HG02970 (cell line): ENCODE measurements at regions not wholly inside any gene's neighbourhood (a gene's known extent, or its start where the extent isn't known, plus 50 kb on each side); places are given as distances from the start of the nearest gene placed in this dataset.
A peak's percentile ranks its signal among the peaks of the same experiment; 100 is the strongest.

Source experiments
- ATAC-seq: cut with Tn5 transposase; IDR thresholded peaks from one replicate; pipeline ENCODE4 v1.9.1; 2021; ENCODE audit warnings: mild to moderate bottlenecking, moderate library complexity, moderate number of reproducible peaks; ENCODE audit not compliant: unreplicated experiment, low FRiP score

DNA sequence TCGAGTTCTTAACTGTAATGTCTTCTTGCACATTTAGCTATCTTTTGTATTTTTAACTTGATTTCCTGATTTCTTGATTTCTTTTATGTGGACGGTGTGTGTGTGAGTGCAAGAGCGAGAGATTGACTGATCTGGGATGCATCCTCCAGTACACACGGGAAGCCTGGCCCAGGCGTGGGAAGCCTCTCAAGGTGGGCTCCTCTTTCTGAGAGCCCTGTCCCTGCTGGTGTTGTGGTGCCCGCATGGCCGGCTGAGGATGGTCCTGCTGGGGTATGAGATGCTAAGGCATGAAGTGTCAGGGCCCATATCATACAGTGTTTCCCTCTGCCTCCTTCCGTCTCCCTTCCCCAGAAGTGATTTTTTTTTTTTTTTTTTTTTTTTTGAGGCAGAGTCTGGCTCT is 130.8 kb upstream of the TCERG1L start:
- no peak for ATAC-seq

DNA sequence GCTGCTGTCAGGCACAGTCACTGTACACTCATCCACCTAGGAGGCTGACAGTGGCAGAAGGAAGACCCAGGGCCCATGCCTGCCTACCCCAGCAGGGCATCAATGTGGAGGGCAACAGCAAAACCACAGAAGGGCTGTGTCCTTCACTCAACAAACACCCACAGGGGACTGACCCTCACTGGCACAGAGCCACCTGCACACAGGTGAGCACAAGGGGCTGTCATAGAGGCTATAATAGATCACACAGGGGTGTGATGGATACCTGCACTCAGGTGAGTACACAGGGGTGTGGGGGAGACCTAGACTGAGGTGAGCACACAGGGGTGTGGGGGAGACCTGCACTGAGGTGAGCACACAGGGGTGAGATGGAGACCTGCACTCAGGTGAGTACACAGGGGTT is 132.8 kb upstream of the TCERG1L start:
- no peak for ATAC-seq

DNA sequence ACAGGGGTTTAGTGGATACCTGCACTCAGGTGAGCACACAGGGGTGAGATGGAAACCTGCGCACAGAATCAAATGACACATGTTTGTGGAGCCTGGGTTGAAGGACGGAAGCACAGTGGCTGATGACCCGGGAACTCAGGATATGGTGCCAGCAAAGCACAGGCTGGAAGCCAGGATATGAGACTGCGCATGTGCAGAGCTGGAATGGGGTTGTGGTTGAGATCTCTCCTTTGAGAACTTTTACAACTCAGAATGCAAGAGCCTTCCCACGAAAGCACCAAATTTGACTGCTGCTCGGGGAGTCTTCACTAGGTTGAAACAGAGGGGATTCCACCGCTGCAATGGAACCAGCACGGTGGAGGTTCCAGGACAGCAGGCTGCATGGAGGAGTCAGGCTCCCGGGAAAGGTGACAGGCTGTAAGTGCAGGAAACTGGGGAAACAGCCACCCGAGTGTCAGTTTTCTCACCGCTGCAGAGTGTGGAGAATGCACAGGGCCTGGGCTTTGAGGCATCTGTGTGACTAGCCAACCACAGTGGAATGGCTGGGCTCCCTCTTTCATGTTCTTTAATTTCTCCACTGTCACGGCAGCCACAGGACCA is 133.4 kb upstream of the TCERG1L start:
- ATAC-seq, result no peak

DNA sequence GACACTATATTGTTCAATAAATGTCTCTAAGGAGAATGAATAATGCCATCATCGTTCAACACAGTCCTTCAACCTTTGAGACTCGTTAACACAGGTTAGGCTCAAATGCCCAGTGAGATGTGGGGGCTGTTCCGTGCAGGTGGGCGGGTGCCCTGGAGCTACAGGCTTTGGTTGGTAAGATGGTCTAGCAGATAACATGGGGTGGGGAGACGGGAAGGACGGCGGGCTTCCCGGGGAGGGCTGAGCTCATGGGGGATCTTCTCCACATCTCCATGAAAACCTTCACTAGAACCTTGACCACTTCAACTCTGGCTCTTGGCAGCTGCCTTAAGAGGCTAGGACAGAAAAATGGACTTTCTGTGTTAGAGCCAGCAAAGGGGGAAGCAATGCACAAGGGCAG is 134.1 kb upstream of the TCERG1L start:
- no peak for ATAC-seq

DNA sequence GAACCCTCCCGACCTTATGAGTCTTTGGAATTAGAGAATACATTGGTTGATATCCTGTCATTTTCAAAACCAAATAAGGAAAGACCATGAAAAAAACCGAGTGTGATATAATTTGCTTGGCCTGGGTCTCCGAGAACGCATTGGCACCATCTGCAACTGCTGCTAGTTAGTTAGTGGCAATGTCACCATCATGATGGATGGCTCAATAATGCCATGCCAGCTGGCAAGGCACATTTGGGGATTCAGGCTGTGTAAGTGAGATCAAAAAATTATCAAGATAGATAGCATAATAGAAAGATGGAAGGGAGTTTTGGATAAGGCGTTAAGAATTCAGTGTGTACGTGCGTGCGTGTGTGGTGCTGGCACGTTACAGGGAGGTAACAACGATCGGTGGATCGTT is 134.7 kb upstream of the TCERG1L start:
- no peak for ATAC-seq

DNA sequence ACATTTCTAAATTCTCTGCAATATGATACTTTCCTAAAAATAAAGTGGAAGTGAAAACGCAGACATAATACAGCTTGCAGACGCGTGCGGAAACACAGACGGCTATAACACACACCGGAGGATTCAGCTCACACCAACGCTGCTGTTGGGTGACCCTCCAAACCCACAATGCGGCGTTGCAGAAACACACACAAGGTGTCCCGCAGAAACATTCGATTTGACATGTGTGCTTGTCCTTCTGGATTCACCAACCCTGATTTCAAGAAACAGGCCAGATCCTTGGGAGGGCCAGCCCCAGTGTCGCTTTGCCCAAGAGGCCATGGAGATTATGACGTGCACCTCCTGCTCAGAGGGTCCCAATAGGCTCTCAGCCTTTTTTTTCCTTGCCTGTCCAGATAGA is 136.7 kb upstream of the TCERG1L start:
- no peak for ATAC-seq

DNA sequence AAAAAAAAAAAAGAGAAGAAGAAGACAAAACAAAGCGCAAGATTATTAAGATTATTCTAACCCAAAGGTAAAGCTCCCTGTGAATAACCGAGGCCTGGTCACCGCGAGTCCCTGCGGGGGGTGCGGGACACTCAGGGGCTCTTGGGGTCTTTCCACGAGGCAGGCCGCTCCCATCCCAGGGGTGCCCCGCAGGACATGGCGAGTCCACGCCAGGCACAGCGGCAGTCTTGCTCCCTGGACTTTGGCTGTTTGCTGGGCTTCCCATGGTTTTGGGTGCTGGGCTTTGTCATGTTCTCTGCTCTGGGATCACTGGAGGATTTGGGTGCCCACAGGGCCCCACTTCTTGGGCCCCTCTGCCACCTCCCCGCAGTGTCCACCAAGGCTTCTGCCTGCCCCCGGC is 137.4 kb upstream of the TCERG1L start:
- no peak for ATAC-seq

DNA sequence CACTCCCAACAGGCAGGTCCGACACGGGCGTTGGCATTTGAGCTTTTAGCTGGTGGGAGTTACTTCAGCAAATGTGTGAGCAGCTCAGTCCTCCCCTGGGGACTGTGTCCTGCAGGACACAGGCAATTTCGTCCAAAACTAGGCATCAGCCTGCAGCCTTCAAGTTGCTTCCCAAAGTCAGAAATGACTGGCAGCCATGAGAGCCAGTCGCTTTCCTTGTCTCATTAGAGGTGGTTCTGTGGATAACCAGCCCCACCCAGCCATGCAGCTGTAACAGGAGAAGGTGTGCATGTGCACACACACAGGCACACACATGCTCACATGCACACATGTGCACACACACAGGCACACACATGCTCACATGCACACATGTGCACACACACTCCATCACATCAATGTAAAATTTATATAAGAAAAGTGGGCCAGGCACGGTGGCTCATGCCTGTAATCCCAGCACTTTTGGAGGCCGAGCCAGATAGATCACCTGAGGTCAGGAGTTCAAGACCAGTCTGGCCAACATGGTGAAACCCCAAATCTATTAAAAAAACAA is 138.8 kb upstream of the TCERG1L start:
- no peak for ATAC-seq

DNA sequence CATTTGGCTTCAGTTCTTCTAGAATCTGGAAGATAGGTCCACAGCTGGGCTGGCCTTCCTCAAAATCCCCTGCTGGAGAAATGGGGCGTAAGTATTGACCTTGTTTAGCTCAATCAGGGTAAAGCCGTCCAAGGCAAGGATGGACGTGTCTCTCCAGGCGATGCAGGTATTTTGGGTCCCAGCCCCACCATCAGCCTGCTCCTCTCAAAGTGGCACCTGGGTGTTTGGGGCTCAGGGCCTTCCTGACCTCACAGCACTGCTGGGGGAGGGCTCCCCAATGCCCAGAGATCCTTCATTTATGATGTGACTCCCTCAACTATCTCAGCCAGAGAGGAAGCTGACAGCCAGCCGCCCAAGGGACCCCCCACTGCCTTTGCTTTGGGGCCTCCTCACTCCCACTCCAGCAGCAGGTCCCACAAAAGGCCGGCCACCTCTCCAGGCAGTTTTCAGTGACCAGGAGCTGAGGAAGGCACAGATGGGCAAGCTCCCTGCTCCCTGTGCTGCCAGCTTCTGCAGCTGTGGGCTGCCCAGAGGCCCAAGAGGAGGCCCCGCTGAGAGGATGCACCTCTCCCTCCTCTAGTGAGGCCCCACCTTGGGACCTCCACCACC is 140.0 kb upstream of the TCERG1L start:
- ATAC-seq, result no peak

DNA sequence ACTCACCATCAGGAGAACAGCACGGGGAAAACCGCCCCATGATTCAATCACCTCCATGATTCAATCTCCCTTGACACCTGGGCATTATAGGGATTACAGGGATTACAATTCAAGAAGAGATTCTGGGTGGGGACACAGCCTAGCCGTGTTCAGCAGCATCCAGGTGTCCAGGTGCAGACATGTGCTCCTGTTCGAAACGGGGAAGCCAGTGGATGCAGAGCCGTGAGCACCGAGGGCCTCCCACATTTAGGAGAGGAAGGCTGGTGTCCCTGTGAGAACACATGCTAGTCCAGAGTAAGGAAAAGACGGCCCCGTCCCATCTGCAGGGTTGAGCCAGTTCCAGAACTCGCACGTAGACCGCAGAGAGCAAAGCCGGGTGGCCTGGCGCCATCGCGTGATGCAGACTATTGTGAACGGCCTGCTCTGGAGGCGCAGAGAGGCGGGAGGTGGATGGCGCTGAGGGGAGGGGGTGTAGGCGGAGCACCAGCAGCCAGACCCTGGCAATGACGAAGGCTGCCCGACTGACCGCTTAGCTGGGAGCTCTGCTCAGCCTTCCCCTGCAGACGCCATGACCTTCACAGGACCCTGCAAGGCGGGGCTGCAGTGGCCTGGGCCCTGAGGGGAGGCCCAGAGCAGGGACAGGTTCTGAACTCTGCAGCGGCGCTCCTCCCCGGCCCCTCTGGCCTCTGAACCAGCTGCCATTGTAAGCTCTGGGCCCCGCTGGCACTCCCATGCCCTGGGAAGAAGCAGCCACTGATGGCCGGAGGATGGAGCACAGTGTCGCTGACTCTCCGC is 141.6 kb upstream of the TCERG1L start:
- ATAC-seq, result no peak

DNA sequence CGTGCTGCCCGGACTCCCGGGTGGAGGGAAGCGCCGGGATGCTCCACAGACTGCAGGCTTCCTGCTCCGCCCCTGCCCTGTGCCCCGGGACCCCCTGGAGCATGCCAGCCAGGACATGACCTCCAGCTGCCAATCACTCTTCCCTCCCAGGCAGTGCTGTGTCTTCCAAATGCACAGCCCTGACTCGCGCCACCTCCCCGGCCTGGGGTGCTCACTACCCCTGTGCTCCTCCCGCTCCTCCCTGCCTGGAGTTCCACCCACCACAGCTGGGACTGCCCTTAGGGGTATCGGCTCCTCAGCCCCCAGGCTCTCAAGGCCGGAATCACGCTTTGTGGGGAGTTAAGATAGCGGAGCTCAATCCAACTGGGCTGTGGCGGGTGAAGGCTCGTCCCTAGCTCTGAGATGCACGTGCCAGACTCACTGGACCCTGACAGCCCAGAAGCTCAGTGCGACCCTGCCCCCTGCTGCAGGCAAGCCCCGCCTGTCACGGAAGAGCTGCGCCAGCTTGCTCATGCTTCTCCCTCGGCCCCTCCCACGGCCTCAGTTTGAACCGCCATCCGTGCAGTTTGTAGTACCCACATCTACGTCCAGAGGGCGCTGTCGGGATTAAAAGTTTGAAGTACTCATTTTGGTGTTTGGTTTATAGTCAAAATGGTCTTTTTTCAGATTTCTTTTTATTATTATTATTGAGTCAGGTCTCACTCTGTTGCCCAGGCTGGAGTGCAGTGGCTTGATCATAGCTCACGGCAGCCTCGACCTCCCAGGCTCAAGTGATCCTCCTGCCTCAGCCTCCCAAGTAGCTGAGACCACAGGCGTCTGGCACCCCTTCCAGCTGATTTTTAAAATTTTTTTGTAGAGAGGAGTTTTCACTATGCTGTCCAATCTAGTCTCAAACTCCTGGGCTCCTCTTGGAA is 142.5 kb upstream of the TCERG1L start:
- peak; percentile 60 for ATAC-seq

DNA sequence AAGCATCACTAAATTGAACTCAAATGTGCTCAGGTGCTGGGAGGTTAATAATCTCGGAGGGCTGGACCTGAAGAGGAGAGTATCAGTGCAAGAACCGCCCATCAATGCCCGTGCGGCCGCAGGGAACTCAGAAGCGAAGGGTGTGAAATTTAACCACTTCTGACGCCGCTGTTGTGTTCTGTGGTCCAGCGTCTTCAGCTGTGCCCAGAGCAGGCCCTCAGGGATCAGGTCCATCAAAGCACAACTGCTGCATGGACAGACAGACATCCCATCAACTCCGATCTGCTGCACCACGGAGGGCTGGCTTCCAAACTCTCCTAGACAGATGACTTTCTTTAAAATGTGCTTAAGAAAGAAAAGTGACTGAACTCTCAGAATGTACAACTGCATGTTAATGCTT is 144.9 kb upstream of the TCERG1L start:
- no peak for ATAC-seq

DNA sequence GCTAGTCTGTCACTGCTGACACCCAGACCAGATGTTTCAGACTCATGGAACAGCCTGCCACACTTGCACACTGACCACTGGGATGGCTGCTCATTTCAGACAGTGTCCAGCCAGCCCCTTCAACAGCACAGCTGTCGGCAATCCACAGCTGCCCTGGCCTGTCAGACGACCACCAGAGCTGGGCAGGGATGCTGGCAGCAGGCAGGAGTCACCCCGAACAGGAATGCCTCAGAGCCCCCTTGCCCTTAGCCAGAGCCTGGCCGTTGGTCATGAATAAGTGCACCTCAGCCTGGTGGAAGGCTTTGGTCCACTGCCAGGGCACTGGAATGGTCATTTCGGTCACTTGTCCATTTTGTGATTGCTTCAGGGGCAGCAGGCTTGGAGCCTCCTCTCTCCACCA is 149.6 kb upstream of the TCERG1L start:
- ATAC-seq, result no peak

DNA sequence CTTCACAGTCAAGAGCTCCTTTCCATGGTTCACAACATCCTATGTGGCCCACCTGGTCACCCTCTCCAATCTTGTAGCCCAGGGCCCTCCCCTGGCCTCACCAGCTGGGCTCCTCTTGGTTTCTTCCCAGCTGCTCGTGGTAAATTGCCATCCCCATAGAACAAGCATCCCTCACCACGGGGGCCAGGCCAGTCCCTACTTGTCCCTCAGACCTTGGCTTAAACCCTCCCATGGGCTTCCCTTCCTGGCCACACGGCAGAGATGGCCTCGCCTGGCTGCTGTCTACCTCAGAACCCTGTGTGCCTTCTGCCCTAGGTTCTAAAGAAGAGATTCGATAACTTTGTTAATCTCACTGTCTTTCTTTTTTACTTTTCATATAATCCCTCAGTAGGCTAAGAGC is 153.3 kb upstream of the TCERG1L start:
- no peak for ATAC-seq

DNA sequence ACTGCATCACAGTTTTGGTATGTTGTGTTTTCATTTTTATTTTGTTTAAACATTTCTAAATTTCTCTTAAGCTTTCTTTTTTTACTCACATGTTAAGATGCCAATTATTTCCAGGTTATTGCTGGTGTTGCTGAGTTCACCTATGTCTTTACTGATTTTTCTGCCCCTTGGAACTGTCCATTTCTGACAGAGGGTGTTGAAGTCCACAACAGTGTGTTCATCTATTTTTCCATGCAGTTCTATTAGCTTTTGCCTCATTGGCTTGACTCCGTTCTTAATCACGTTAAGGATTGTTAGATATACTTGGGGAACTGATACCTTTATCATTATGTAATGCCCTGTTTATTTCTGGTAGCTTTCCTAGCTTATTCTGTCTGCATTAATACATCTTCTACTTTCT is 158.0 kb upstream of the TCERG1L start:
- ATAC-seq, result no peak

DNA sequence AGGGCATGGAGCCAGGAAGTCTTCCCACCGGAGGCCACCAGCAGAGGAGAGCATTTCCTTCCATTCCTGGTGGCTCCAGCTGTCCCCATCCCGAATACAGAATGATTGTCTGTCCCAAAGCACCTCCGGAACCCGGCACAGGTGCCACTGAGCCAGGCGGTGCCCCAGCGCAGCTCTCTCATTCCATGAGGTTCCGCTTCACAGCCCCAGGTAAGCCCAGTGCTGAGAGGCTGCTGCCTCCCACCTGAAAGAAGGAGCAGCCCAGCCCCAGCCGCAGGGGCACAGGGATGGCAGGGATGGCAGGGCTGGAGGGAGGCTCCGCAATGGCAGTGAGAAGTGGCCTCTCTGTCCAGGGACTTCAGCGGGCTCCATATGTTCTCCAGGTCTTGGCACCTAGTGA is 162.1 kb upstream of the TCERG1L start:
- no peak for ATAC-seq

DNA sequence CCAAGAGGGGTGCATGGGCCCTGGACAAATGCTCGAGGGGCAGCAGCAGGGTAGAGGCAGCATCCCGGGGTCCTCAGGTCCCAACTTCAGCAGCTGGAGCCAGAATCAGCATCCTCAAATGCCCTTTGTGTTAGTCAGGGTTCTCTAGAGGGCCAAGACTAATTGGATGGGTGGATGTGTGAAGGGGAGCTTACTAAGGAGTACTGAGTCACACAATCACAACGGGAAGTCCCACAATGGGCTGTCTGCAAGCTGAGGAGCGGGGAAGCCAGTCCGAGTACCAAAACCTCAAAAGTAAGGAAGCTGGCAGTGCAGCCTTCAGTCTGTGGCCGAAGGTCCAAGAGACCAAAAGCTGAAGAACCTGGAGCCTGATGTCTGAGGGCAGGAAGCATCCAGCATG is 162.9 kb upstream of the TCERG1L start:
- ATAC-seq, result no peak

DNA sequence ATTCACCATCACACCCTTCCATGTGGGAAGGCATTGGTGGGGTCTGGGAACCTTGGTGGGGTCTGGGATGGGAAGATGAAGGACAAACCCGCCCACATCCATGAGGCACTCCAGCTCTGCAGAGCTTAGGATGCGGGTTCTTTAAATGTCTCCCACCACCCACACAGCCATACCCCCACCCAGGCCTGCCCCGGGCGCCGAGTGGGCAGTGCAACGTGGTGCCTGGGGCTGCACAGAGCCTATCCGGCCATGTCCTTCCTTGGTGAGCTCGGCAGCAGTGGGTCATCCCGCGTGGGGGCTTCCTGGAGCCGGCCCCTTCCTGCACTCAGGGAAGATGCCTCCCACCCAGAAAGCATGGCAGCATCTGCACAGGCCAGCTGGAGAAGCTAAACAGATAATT is 163.5 kb upstream of the TCERG1L start:
- ATAC-seq, result no peak

DNA sequence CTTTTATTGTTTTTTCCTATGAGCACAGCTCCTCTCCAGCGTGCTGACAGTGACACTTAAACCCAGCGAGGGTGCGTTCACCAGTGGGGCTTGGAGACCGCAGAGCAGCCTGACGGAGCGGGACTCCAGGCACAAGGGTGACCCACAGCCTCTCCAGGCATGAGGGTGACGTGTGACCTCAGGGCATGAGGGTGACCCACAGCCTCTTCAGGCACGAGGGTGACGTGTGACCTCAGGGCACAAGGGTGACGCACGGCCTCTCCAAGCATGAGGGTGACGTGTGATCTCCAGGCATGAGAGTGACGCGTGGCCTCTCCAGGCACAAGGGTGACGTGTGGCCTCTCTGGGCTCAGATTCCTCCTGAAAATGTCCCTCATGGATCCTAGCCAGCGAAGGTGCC is 164.3 kb upstream of the TCERG1L start:
- ATAC-seq, result no peak

DNA sequence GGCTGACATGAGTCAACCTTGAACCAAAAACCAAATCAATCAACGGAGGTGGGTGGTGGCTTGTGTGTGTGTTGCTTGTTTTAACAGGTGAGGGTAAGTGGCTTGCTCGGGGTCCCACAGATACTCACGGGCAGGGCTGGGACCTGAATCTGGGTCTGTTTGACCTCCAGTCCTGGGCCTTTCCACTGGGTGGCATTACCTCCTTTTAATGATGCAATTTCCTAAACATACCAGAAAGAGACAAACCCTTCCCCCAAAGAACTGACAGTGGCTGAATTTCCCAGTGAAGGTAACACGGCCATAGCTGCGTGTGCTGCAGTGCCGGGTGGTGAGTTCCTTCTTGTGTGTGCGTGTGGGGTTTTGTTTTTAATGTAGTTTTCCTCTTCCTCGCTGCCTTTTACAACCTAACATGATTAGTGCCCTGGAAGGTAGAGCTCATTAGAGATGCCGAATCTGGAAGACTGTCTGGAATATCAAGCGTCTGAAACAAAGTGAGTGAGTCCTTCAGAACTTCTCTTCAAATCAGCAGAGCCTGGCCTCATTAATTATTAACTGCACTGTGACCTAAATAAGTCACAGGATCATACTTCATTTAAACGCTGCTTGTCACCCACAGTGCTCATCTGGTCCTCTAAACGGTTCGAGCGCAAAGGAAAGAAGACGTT is 166.1 kb upstream of the TCERG1L start:
- ATAC-seq, result no peak
